DMS153 treated with DMSO at 0.1 percent for 48 hours (cell line): ENCODE measurements at regions not wholly inside any gene's neighbourhood (a gene's known extent, or its start where the extent isn't known, plus 50 kb on each side); places are given as distances from the start of the nearest gene placed in this dataset.

ENCODE experiments used
- DNase-seq: peaks from one replicate; lab custom pipeline; 2025; ENCODE audit not compliant: unreplicated experiment; lab: John Stamatoyannopoulos, UW

GRCh38 chr17:79506150-79506870 is 104.5 kb downstream of the RBFOX3 start:
- no peak for DNase-seq

DNA sequence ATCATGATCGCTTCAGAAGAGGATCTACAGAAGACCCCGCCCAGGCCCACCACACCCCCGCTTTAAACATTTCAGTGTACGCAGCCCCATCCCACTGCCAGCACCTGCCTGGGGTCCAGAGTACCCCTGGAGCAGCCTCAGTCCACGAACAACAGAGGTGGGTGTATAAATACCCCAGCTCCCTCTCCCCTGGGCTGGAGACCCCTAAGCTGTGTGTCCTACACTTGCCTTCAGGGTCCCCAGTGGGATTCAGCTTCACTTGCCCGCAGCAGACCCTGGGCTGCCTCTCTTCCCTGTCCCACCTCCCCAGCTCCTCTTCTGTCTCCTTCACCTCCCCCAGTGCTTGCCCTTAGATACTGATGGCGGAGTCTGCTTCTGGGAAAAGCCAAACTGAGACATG is 105.7 kb downstream of the RBFOX3 start:
- DNase-seq: no peak

GRCh38 chr17:79504181-79504605 is 106.7 kb downstream of the RBFOX3 start:
- no peak for DNase-seq

GRCh38 chr17:79503126-79503839 is 107.6 kb downstream of the RBFOX3 start:
- no peak for DNase-seq

- DNase-seq: no peak
These were observed 108.9 kb downstream of the RBFOX3 start for GRCh38 chr17:79501910-79502309.

DNA sequence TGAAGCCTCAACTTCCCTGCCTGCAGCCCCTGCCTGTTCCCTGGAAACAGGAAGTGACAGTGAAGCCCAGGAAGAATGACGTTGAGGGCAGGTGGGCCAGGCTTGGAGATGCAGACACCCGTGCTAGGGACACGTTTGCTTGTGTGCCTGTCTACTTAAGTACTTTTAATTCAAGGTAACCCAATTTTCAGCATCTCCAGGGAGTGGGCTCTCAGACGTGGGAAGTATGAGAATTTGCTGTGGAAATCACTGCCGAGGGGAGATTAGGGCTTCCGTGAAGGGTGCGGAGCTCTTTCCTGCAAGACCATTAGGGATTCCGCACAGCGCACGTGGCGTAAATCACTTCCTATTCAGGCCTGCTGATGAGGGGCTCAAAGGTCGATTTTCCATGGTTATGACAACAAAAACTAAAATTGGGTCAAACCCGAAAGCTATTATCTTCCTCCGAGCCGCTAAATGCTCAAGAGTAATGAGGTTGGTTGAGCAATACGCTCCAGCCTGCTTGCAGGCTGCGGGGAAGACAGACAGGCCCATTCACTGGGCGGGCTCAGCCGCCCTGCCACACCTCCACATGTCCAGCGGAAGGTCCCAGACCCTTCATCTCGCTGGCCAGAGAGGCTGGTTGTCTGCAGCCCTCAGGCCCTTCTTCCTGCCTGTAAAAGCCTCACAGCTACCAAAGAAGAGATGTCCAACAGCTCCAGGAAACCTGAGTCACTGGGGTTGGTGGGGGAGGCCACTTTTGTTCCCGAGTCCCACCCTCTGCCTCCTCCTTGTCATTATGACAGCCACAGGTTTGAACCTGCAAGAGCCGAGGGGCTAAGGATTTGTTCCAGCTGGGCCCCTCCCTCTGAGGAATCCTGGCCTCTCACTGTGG is 109.9 kb downstream of the RBFOX3 start:
- DNase-seq: no peak

- no peak for DNase-seq
These were observed 112.0 kb downstream of the RBFOX3 start for GRCh38 chr17:79498854-79499253.

DNA sequence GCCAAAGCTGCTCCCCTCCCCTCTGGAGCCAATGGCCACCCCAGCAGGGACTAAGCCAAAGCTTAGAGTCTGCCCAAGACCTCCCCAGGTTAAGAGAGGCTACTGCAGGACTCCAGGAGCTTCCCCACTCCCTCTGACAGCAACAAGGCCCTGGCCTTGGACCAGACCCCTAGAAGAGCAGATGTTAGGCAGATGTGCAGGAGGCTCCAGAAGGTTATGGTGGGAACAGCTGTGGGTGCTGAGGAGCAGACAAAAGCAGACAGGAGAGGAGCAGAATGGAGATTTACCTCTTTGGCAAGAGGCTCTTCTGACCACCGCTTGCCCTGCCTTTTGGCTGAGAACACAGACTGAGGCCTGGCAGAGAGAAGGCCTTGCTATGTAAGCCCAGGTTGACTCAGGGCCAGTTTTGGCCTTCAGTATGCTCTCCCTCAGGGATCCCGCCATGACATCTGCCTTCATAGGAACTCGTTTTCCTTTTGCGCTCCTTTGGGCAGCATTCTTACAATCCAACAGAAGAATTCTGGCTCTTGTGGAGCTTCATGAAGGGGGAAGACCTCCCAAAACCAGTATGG is 113.0 kb downstream of the RBFOX3 start:
- DNase-seq: no peak

DNA sequence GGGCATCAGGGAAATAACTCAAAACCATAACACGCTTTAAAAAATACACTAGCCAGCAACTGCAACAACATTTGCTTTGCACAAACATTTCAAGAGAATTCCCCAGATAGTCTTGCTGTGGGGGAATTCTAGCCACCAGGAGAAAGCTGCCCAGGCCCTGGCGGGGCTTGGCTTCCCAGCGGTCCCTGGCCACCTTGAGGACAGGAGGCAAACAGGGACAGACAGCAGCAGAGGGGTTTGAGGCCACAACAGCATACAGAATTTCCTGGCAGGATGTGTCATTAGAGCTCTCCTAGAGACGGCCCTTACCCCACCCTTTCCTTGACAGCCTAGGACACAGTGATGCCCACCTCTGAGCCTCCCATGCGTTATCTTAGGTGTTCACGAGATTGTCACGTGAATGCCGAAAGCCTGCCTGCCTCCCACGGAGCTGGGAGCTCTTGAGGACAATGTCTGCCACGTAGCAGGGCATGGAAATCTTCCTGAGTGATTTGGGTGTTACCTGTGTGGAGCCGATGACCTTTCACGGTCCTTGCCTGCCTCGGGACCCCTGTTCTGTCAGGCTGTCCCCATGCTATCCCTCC is 114.3 kb downstream of the RBFOX3 start:
- DNase-seq: no peak

DNA sequence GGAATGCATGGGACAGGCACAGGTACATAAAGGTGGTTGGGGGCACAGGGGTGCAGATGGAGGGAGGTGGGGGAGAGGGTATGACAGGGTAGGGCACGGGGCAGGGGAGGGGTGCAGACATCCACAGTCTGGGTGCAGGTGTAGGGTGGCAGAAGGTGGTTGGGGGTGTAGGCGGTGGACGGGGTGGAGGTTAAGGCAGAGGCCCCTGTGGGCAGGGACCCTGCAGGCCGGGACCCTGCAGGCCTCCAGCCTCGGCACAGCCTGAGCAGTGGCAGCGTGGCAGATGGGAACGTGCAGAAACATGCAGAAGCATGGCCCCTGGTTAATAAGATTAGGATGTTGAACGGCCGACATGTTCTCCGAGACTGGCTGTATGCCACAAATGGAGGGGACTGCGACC is 115.2 kb downstream of the RBFOX3 start:
- no peak for DNase-seq

GRCh38 chr17:79491006-79491405 is 119.8 kb downstream of the RBFOX3 start:
- no peak for DNase-seq

DNA sequence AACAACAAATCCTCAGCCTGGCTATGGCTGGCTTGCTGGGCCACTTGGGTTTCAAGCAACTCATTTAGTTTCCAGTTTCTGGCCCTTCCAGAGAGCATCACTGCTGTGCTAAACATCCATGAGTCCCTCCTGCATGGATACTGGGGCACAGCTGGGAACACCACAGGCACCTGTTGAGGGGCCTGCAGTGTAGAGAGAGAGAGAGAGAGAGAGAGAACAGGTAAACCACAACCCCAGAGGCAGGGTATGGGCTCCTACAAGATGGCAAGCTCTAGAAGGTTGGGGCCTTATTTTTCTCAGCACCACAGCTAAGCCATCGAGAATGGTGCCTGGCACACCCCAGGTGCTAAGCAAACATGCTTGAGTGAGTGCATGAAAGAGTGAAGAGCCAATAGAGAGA is 120.3 kb downstream of the RBFOX3 start:
- no peak for DNase-seq

DNA sequence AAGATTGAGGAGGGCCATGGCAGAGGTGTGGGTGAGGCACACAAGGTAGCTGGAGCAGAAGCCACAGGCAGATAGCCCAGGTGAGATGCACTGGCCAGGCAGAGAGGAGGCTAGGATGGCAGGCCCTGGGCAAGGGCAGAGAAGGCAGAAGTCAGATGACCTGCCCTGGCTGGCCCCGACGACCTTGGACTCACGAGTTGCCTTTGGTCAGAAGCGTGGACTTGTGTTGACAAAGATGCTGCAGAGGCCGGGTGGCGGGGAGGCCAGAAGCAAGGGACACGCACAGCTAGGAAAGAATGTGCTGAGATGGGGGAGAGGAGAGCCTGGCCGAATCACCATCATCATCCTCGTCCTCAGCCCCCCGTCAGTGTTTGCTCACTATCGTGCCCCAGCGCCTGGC is 123.7 kb downstream of the RBFOX3 start:
- DNase-seq: no peak

DNA sequence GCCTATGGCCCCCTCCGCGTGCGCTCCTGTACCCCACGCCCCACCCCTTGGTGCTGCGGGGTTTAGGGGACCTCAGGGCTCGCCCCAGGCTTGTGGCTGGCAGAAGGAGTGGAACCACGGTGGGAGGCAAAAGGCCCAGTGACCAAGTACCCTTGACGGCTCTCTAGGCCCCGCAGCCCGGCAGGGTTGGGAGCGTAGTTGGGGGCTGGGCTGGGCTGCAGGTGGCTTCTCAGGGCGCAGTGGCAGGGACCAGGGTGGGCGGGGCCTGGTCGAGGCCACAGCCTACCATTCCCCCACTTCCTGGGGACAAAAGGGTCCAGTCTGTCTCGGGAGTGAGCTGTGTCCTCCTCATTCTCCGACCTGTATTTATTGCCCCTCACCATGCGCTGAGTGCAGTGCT is 124.9 kb downstream of the RBFOX3 start:
- no peak for DNase-seq

DNA sequence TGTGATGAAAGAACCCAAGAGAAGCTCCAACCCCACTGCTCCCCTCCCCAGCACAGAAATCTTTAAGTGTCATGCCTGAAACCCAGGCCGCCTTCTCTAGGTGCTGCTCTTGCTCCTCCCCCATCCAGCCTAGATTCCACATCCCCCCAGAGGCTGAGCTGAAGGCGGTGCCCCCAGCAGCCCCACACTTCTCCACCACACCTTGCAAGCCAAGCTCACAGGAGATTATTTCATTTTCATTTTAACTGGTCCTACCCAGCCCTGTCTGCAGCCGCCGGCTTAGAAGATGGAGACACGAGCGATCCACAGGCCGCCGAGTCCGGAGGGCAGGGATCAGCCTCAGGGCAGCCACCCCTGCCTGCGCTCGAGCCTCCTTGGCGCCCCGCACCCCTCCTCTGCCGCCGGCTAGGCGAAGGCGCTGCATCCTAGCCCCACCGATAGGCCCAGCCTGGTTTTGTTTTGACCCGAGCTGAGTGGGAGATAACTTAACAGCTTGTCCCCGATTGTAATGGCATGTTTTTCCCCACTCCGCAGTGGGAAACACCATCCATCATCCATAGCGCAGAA is 125.3 kb downstream of the RBFOX3 start:
- DNase-seq: no peak

GRCh38 chr17:79484600-79485418 is 126.0 kb downstream of the RBFOX3 start:
- DNase-seq: no peak

DNA sequence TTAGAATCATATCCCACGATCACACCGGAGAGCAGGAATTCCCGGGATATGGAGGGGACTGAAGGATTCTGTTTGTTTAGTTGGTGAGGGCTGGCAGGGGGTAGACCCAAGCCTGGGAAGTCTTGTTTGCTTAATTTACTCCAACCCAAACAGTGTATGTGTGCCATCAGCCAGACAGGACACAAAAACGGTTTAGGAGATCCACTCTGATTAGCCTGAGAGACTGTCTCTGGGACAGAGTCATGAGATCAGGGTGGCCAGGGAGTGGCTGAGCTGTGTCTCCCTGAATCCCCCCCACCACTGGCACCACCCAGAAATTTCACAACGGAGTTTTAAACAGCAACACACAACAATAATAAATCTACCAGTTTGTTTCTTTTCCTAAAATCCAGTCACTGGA is 127.0 kb downstream of the RBFOX3 start:
- no peak for DNase-seq

DNA sequence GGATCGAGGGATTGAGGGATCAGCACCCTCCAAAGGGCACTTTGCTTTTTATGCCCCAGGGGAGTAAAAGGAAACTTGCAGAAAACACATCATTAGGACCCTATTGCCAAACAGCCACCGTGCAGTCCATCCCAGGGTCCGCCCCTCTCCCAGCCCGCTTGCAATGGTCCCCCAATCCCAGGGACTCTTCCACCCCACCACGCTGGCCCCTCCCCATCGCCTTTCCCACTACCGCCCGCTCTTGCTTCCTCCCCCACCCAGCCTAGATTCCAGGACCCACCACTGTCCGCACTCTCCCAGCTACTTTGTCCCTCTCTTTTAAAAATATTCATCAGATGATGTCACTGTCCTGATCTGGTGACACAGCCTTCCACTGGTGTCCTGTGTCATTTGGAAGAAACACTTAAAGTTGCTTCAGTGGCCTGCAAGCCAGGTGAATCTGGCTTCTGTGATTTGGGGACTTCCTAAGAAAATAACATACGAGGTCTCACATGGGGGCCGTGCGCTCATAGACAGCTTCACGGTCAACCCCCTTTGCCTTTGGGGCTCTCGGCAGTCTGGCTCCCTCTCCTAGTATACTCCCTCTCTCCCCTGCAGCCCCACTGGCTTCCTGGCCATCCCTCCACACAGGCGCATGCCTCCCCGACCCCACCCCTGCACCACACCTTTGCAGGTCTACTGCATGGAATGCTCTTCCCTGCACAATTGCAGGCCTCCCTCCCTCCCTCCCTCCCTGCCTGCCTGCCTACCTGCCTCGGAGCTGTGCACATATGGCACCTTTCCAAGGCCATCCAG is 127.9 kb downstream of the RBFOX3 start:
- no peak for DNase-seq

- DNase-seq: no peak
These were observed 131.0 kb downstream of the RBFOX3 start for GRCh38 chr17:79479876-79480275.
